ENCODE measurements at regions not wholly inside any gene's neighbourhood (a gene's known extent, or its start where the extent isn't known, plus 50 kb on each side); places are given as distances from the start of the nearest gene placed in this dataset.
"Not testable (repeated sequence)": the region's sequence is repeated elsewhere in the genome, so short reads cannot be mapped to it uniquely, and the experiment has no call there.

- no peak for DNase-seq (ENCODE audit: low spot score)
These were observed 529.0 kb downstream of the TBC1D32 start for GRCh38 chr6:120805276-120805675.

GRCh38 chr6:120804612-120805011 lies 529.7 kb downstream of the TBC1D32 start:
- DNase-seq (ENCODE audit: low spot score): no peak

- DNase-seq (ENCODE audit: low spot score): no peak
These were observed 547.6 kb downstream of the TBC1D32 start for GRCh38 chr6:120786682-120787081.

- no peak for DNase-seq (ENCODE audit: low spot score)
These were observed 548.0 kb downstream of the TBC1D32 start for GRCh38 chr6:120786256-120786655.

- DNase-seq (ENCODE audit: low spot score): no peak
These were observed 548.7 kb downstream of the TBC1D32 start for GRCh38 chr6:120785459-120786086.

DNA sequence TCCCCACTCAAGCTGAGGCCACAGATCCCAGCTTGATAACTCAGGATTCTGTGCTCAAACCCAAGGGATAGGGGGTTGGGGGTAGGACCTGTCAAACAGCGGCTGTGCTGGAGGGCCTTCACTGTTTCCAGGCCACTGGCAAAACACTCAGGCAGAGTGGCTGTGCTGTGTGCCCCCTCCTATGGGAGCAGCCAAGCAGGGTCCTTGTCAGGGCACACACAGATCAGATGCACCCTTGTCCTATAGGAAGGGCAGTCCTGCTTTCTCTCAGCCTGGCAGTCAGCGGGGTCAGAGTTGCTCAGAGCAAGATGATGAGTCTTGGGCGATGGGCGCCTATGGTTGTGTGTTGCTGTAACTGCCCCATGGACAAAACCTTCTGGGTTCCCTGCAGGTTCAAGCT lies 554.8 kb downstream of the TBC1D32 start:
- no peak for DNase-seq (ENCODE audit: low spot score)

GRCh38 chr6:120775698-120776097 lies 558.6 kb downstream of the TBC1D32 start:
- DNase-seq (ENCODE audit: low spot score): no peak

DNA sequence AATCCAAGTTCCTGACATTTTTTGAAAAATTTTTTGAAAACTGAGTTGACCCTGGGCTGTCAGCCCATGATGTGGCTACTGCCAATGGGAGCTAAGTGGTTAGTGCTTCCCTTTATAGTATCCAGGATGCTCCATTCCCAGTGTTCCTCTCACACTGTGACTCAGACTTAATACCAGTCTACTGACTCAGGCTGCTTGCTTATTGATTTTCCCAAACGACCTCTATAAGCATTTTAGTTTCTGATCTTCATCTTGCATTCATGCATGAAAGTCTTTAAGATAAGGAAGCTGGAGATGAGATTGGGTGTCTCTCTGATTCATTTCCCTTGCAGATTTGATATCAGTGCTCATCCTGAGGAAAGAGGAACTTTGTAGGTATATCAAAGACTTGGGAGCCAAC lies 560.0 kb downstream of the TBC1D32 start:
- peak; percentile 59 for DNase-seq (ENCODE audit: low spot score)

DNA sequence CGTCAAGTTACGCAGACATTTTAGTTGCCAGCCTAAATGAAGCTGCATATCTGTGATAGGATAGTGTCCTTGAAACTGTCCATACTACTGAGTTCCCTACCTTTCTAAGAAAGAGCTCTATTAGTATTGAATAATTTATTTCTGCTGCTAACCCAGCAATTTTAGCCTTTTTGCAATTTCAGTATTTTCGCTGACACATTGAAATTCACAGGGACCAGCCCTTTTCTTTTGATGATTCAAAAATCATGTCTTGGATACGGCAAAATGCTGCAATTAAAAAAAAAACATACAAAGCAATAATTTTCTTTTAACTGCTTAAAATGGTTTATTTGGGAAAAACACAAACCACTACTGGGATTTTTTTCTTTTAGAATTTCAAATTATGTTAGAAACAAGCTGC lies 563.3 kb downstream of the TBC1D32 start:
- DNase-seq (ENCODE audit: low spot score): no peak

DNA sequence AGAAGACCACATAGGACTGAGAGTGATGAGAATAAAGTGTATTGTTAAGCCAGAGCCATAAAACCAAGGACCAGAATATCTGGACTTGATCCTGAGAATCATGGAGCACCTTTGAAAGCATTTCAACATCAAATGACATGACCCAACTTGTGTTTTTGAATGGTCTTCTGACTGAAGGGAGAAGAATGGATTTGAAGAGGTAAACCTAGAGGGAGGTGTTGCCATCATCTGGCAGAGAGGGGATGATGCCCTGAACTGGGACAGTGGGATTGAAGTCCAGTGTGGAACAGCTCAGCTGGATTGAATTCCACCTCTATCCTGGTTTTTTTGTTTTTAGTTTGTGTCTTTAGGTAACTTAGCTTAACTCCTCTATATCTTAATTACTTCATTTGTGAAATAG lies 570.0 kb downstream of the TBC1D32 start:
- DNase-seq (ENCODE audit: low spot score): no peak

- DNase-seq (ENCODE audit: low spot score): no peak
These were observed 574.7 kb downstream of the TBC1D32 start for GRCh38 chr6:120759570-120759969.

GRCh38 chr6:120748574-120748973 lies 585.7 kb downstream of the TBC1D32 start:
- not testable (repeated sequence) for DNase-seq (ENCODE audit: low spot score)

GRCh38 chr6:120736740-120737139 lies 597.5 kb downstream of the TBC1D32 start:
- no peak for DNase-seq (ENCODE audit: low spot score)

GRCh38 chr6:120735641-120736040 lies 598.6 kb downstream of the TBC1D32 start:
- no peak for DNase-seq (ENCODE audit: low spot score)

DNA sequence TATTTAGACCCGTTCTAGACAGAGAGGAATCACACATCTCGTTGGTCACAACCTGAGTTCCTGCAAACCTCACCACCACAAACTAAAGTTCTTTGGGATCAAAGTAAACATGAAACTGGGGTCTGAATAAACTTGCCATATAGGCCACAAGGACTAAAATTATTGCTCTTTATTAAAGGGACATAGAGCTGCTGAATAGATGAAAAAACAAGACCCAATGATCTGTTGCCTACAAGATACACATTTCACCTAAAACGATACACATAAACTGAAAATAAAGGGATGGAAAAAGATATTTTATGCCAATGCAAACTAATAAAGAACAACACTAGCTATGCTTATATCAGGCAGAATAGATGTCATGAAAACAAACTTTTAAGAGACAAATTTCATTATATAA lies 623.0 kb downstream of the TBC1D32 start:
- no peak for DNase-seq (ENCODE audit: low spot score)

- DNase-seq (ENCODE audit: low spot score): no peak
These were observed 634.3 kb downstream of the TBC1D32 start for GRCh38 chr6:120700001-120700400.

- no peak for DNase-seq (ENCODE audit: low spot score)
These were observed 647.8 kb downstream of the TBC1D32 start for GRCh38 chr6:120686492-120686891.

DNA sequence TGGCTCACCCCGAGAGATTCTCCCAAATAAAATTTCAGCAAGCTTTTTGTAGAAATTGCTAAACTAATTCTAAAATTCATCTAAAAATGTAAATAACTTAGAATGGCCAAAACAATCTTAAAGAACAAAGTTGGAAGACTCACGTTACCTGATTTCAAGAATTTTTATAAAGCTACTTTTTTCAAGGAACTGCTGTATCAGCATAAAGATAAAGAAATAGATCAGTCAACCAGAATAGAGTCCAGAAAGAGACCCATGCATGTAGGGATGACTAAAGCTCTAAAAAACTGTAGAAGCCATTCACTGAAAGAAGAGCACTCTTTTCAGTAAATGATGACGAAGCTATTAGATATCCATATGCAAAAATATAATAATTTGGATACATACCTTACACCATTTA lies 652.1 kb downstream of the TBC1D32 start:
- DNase-seq (ENCODE audit: low spot score): no peak

- no peak for DNase-seq (ENCODE audit: low spot score)
These were observed 653.1 kb downstream of the TBC1D32 start for GRCh38 chr6:120681204-120681603.

GRCh38 chr6:120675886-120676285 lies 658.4 kb downstream of the TBC1D32 start:
- no peak for DNase-seq (ENCODE audit: low spot score)

DNA sequence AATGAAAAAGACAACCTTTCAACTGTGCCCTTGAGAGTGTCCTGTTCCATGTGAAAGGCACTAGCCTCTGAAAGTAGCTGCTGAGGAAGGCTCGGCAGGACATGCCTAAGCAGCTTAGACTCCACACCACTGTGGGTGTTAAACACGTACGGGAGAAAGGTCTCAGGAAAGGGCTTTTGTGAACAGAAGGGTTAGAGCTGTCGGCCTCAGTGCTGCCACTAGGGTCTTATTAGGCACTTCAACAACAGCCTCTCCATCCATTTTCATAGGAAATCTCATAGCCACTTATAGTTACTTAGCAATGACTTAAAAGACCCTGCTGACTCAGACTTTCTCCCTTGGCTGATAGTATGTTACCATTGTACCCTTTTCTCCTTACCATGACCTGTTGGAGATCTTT lies 662.8 kb downstream of the TBC1D32 start:
- no peak for DNase-seq (ENCODE audit: low spot score)

GRCh38 chr6:120652506-120652905 lies 681.8 kb downstream of the TBC1D32 start:
- no peak for DNase-seq (ENCODE audit: low spot score)

- no peak for DNase-seq (ENCODE audit: low spot score)
These were observed 685.6 kb downstream of the TBC1D32 start for GRCh38 chr6:120648713-120649112.

DNA sequence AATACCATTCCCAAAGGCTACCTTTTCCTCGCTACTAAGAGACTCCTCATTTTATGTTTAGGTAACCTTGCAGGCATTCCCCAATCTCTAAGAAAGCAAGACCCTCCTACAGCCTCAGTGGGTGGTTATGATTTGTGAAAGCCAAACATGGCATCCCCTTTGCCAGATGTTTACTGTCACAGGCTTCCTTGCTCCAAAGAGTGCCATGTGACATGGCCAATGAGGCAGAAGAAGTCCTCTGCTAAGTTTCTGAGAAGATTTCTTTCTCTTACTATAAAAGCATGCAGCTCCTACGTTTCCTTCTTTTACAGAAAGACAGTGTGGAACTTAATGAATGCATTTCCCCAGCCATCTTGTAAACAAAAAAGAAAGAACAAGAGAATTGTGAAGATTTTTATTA lies 688.2 kb downstream of the TBC1D32 start:
- no peak for DNase-seq (ENCODE audit: low spot score)

GRCh38 chr6:120632975-120633374 lies 701.3 kb downstream of the TBC1D32 start:
- DNase-seq (ENCODE audit: low spot score): no peak

Measured in kidney tubule cell (primary cell).